IMR-90 (cell line): ENCODE measurements at regions not wholly inside any gene's neighbourhood (a gene's known extent, or its start where the extent isn't known, plus 50 kb on each side); places are given as distances from the start of the nearest gene placed in this dataset.

ENCODE experiments used
- ATAC-seq: fragments of 200-7000 bp; cut with Tn5 transposase; 2 replicates; pipeline ENCODE4 v1.9.1; 2020; ENCODE audit warnings: low read depth, mild to moderate bottlenecking, moderate library complexity
- BruUV-seq: library from RNA; stranded (reverse); fragments of 400-500 nt; replicated peaks from 2 replicates; lab custom pipeline; 2021; lab: Mats Ljungman, UMichigan
- CTCF ChIA-PET: fragments of 300-600 bp; formaldehyde crosslinking; extraction: SDS; loops from one replicate; lab custom pipeline; 2021; ENCODE audit warnings: antibody characterized with exemption; lab: Yijun Ruan, JAX
- POLR2A ChIA-PET: fragments of 300-600 bp; sonication (Branson Sonifier 250); formaldehyde crosslinking; loops from one replicate; lab custom pipeline; 2022; ENCODE audit warnings: antibody characterized with exemption; ENCODE audit not compliant: unreplicated experiment; lab: Charles Lee
- DNase-seq: peaks from one replicate; pipeline ENCODE4 v3.0.0; 2013
- H2AFZ ChIP-seq: replicated peaks from 2 replicates; pipeline ENCODE3; 2013; ENCODE audit warnings: low read length, mild to moderate bottlenecking; ENCODE audit not compliant: poor library complexity
- H2AK5ac ChIP-seq: 2 replicates; pipeline ENCODE4 v1.6.1; 2013; ENCODE audit warnings: low read depth, low read length, inconsistent platforms
- H2AK9ac ChIP-seq: replicated peaks from 2 replicates; pipeline ENCODE3; 2013; ENCODE audit warnings: mild to moderate bottlenecking, low read depth, low read length, moderate library complexity; ENCODE audit not compliant: poor library complexity
- H2BK120ac ChIP-seq: 2 replicates; pipeline ENCODE4 v1.6.1; 2013; ENCODE audit warnings: low read depth, low read length, inconsistent platforms
- H2BK15ac ChIP-seq: 3 replicates; pipeline ENCODE4 v1.6.1; 2013; ENCODE audit warnings: low read depth, low read length, inconsistent platforms
- H2BK20ac ChIP-seq: 2 replicates; pipeline ENCODE4 v1.6.1; 2013; ENCODE audit warnings: low read depth, mild to moderate bottlenecking, inconsistent platforms, low read length, moderate library complexity
- H2BK5ac ChIP-seq: 2 replicates; pipeline ENCODE4 v1.6.1; 2013; ENCODE audit warnings: mild to moderate bottlenecking, low read depth, low read length, inconsistent platforms; ENCODE audit not compliant: poor library complexity, severe bottlenecking
- H3K14ac ChIP-seq: replicated peaks from 2 replicates; pipeline ENCODE4 v1.6.1; 2013; ENCODE audit warnings: low read depth, low read length, inconsistent platforms
- H3K18ac ChIP-seq: 2 replicates; pipeline ENCODE4 v1.6.1; 2013; ENCODE audit warnings: low read depth, low read length, control low read depth
- H3K23ac ChIP-seq: 2 replicates; pipeline ENCODE4 v1.6.1; 2013; ENCODE audit warnings: low read depth, low read length, inconsistent platforms
- H3K27ac ChIP-seq: 2 replicates; pipeline ENCODE4 v1.5.1; 2013; ENCODE audit warnings: mild to moderate bottlenecking, control low read depth, low read length; ENCODE audit not compliant: insufficient read depth
- H3K27me3 ChIP-seq: 2 replicates; pipeline ENCODE4 v1.6.1; 2013; ENCODE audit warnings: low read length; ENCODE audit not compliant: control insufficient read depth, insufficient read depth
- H3K36me3 ChIP-seq: 2 replicates; pipeline ENCODE4 v1.6.1; 2013; ENCODE audit warnings: low read length, mixed read lengths; ENCODE audit not compliant: control insufficient read depth, insufficient read depth
- H3K4ac ChIP-seq: 2 replicates; pipeline ENCODE4 v1.6.1; 2013; ENCODE audit warnings: low read depth, low read length, inconsistent platforms
- H3K4me1 ChIP-seq: 2 replicates; pipeline ENCODE4 v1.6.1; 2013; ENCODE audit warnings: low read length, mixed read lengths; ENCODE audit not compliant: control insufficient read depth, insufficient read depth
- H3K4me2 ChIP-seq: 2 replicates; pipeline ENCODE4 v1.6.1; 2013; ENCODE audit warnings: low read depth, mild to moderate bottlenecking, control low read depth, low read length, moderate library complexity
- H3K4me3 ChIP-seq: 2 replicates; pipeline ENCODE4 v1.5.1; 2013; ENCODE audit warnings: low read depth, mild to moderate bottlenecking, control low read depth, low read length, moderate library complexity; ENCODE audit not compliant: insufficient read depth
- H3K56ac ChIP-seq: 2 replicates; pipeline ENCODE4 v1.6.1; 2013; ENCODE audit warnings: low read length, inconsistent platforms; ENCODE audit not compliant: insufficient read depth; ENCODE audit errors: extremely low read depth
- H3K79me1 ChIP-seq, 2 experiments: 2 replicates each; pipeline ENCODE4 v1.6.1; 2013; ENCODE audit warnings: low read length in 2 of 2, inconsistent platforms in 1 of 2, low read depth in 1 of 2
- H3K9ac ChIP-seq: 2 replicates; pipeline ENCODE4 v1.6.1; 2013; ENCODE audit warnings: low read depth, low read length, control low read depth
- H3K9me1 ChIP-seq: 2 replicates; pipeline ENCODE4 v1.6.1; 2013; ENCODE audit warnings: low read length, inconsistent platforms; ENCODE audit not compliant: insufficient read depth
- H3K9me3 ChIP-seq: 2 replicates; pipeline ENCODE4 v1.6.1; 2013; ENCODE audit warnings: low read length; ENCODE audit not compliant: control insufficient read depth, insufficient read depth
- H4K20me1 ChIP-seq: 2 replicates; pipeline ENCODE4 v1.6.1; 2013; ENCODE audit warnings: low read length, inconsistent platforms; ENCODE audit not compliant: insufficient read depth
- H4K5ac ChIP-seq: 2 replicates; pipeline ENCODE4 v1.6.1; 2013; ENCODE audit warnings: mild to moderate bottlenecking, low read depth, low read length, control low read depth
- H4K8ac ChIP-seq, 2 experiments: 2 replicates each; pipeline ENCODE4 v1.6.1; 2013; ENCODE audit warnings: low read depth in 2 of 2, low read length in 2 of 2, control low read depth in 1 of 2, inconsistent platforms in 1 of 2
- H4K91ac ChIP-seq: 2 replicates; pipeline ENCODE4 v1.6.1; 2013; ENCODE audit warnings: low read depth, low read length, inconsistent platforms; ENCODE audit not compliant: insufficient read depth
- ELK1 ChIP-seq: fragments of 150-350 bp; IDR thresholded peaks from 2 replicates; pipeline ENCODE4 v1.6.1; 2016; ENCODE audit warnings: low read depth, mild to moderate bottlenecking, low read length, moderate library complexity, borderline replicate concordance
- WGBS, 2 experiments: methylation state at CpG; one replicate each; pipeline versions ENCODE4 v1.1.5 to v1.1.7; 2013; ENCODE audit warnings: missing lambda C conversion rate in 2 of 2; ENCODE audit not compliant: insufficient read length in 1 of 2; ENCODE audit errors: extremely low coverage in 2 of 2; 5-methylcytosine and 5-hydroxymethylcytosine counted together
- dilution Hi-C: fragments of 300-500 bp; cut with HindIII; formaldehyde crosslinking; loops from one replicate; pipeline ENCODE4 v1.14.3; 2018; ENCODE audit warnings: low sequenced_read_pairs; ENCODE audit not compliant: unreplicated experiment
- in situ Hi-C: fragments of 300-500 bp; cut with MboI; formaldehyde crosslinking; loops from 3 replicates; pipeline ENCODE4 v1.14.3; 2019; ENCODE audit warnings: low sequenced_read_pairs, inconsistent platforms, mixed read lengths
- intact Hi-C: fragments of 100-400 bp; cut with micrococcal nuclease; formaldehyde crosslinking; loops from 2 replicates; pipeline ENCODE4 v1.10.0; 2022

GRCh38 chr4:171142639-171143038 is 670.6 kb upstream of the GALNTL6 start:
- H3K36me3 ChIP-seq, result no peaks in the 10 kb centered on the region
- no peak overlapping the region for H2BK15ac ChIP-seq
- in situ Hi-C loops, result no loop called here
- H4K8ac ChIP-seq, result no peak overlapping the region
- CTCF ChIA-PET, result no interaction called here
- H3K56ac ChIP-seq, result no peak overlapping the region
- no peaks in the 10 kb centered on the region for H3K79me1 ChIP-seq
- DNase-seq (no peak), ATAC-seq (no peak)
- H3K9ac ChIP-seq, result no peak overlapping the region
- peaks cover 2% of the 10 kb centered on the region; the same call in 1 of the 2 replicates for H3K9me3 ChIP-seq
- POLR2A ChIA-PET, result no interaction called here
- intact Hi-C loops, result no loop called here
- no peak overlapping the region for H2AK5ac ChIP-seq
- H3K23ac ChIP-seq, result no peak overlapping the region
- no peaks in the 10 kb centered on the region for H4K20me1 ChIP-seq
- H3K9me1 ChIP-seq, result no peaks in the 10 kb centered on the region
- no peak overlapping the region for H3K18ac ChIP-seq
- WGBS, 2 experiments, result no CpG with 5 or more reads among the region's 1 CpG
- TF ChIP-seq ELK1, result no peak
- no peak overlapping the region for H3K27ac ChIP-seq
- H3K14ac ChIP-seq, result no peak overlapping the region
- H3K4me1 ChIP-seq, result no peaks in the 10 kb centered on the region
- H4K5ac ChIP-seq, result no peak overlapping the region
- H2BK5ac ChIP-seq, result no peak overlapping the region
- BruUV-seq, result no TSS peak
- no peak overlapping the region for H2AFZ ChIP-seq
- no peak overlapping the region for H4K91ac ChIP-seq
- no peak overlapping the region for H2BK120ac ChIP-seq
- H2BK20ac ChIP-seq, result no peak overlapping the region
- no peaks in the 10 kb centered on the region for H3K27me3 ChIP-seq
- no peak overlapping the region for H3K4me3 ChIP-seq
- H3K4ac ChIP-seq, result no peak overlapping the region
- dilution Hi-C loops, result no loop called here
- no peak overlapping the region for H3K4me2 ChIP-seq
- no peak overlapping the region for H2AK9ac ChIP-seq
